BLaER1 (cell line): ENCODE measurements at regions not wholly inside any gene's neighbourhood (a gene's known extent, or its start where the extent isn't known, plus 50 kb on each side); places are given as distances from the start of the nearest gene placed in this dataset.

Experiments
- H3K27ac ChIP-seq: shearing (Covaris generic); formaldehyde crosslinking; 2 replicates; pipeline ENCODE4 v1.8.1; 2022
- H3K27me3 ChIP-seq: shearing (Covaris generic); formaldehyde crosslinking; 2 replicates; pipeline ENCODE4 v1.8.1; 2022
- H3K36me3 ChIP-seq: shearing (Covaris generic); formaldehyde crosslinking; 2 replicates; pipeline ENCODE4 v1.8.1; 2022
- H3K4me1 ChIP-seq: shearing (Covaris generic); formaldehyde crosslinking; 2 replicates; pipeline ENCODE4 v1.8.1; 2022
- H3K4me2 ChIP-seq: shearing (Covaris generic); formaldehyde crosslinking; 2 replicates; pipeline ENCODE4 v1.8.1; 2022
- H3K4me3 ChIP-seq: shearing (Covaris generic); formaldehyde crosslinking; 2 replicates; pipeline ENCODE4 v1.8.1; 2022
- H3K9ac ChIP-seq: shearing (Covaris generic); formaldehyde crosslinking; 2 replicates; pipeline ENCODE4 v1.8.1; 2022
- H3K9me3 ChIP-seq: shearing (Covaris generic); formaldehyde crosslinking; 2 replicates; pipeline ENCODE4 v1.8.1; 2022
- H4K20me1 ChIP-seq: shearing (Covaris generic); formaldehyde crosslinking; 2 replicates; pipeline ENCODE4 v1.8.1; 2022
- Cebpa-rat ChIP-seq: shearing (Covaris generic); IDR thresholded peaks from 2 replicates; pipeline ENCODE4 v1.8.1; 2022

- no peak overlapping the region for H3K4me3 ChIP-seq
- no peaks in the 10 kb centered on the region for H3K27me3 ChIP-seq
- no peak for TF ChIP-seq Cebpa-rat
- no peak overlapping the region for H3K9ac ChIP-seq
- H4K20me1 ChIP-seq: no peaks in the 10 kb centered on the region
- H3K4me1 ChIP-seq: peaks cover 55% of the 10 kb centered on the region
- peak overlapping the region; percentile 64 for H3K4me2 ChIP-seq
- no peaks in the 10 kb centered on the region for H3K36me3 ChIP-seq
- no peak overlapping the region for H3K27ac ChIP-seq
- no peaks in the 10 kb centered on the region for H3K9me3 ChIP-seq
Measured at GRCh38 chr18:10316778-10317177, 137.7 kb upstream of the APCDD1 start.

GRCh38 chr18:10317864-10318690, 136.4 kb upstream of the APCDD1 start:
- no peaks in the 10 kb centered on the region for H3K27me3 ChIP-seq
- no peak overlapping the region for H3K4me2 ChIP-seq
- no peak for TF ChIP-seq Cebpa-rat
- no peak overlapping the region for H3K4me3 ChIP-seq
- H3K9ac ChIP-seq: no peak overlapping the region
- no peaks in the 10 kb centered on the region for H3K9me3 ChIP-seq
- H4K20me1 ChIP-seq: no peaks in the 10 kb centered on the region
- H3K36me3 ChIP-seq: no peaks in the 10 kb centered on the region
- peaks cover 61% of the 10 kb centered on the region for H3K4me1 ChIP-seq
- no peak overlapping the region for H3K27ac ChIP-seq

- H3K4me1 ChIP-seq: peaks cover 66% of the 10 kb centered on the region
- H3K9me3 ChIP-seq: no peaks in the 10 kb centered on the region
- no peak for TF ChIP-seq Cebpa-rat
- no peaks in the 10 kb centered on the region for H3K27me3 ChIP-seq
- no peaks in the 10 kb centered on the region for H4K20me1 ChIP-seq
- H3K36me3 ChIP-seq: no peaks in the 10 kb centered on the region
- no peak overlapping the region for H3K4me3 ChIP-seq
- H3K27ac ChIP-seq: no peak overlapping the region
- H3K4me2 ChIP-seq: no peak overlapping the region
- no peak overlapping the region for H3K9ac ChIP-seq
Measured at GRCh38 chr18:10318691-10318970, 135.8 kb upstream of the APCDD1 start.

- H3K4me1 ChIP-seq: peaks cover 66% of the 10 kb centered on the region
- H3K36me3 ChIP-seq: no peaks in the 10 kb centered on the region
- no peaks in the 10 kb centered on the region for H4K20me1 ChIP-seq
- H3K9me3 ChIP-seq: no peaks in the 10 kb centered on the region
- no peak overlapping the region for H3K4me3 ChIP-seq
- no peaks in the 10 kb centered on the region for H3K27me3 ChIP-seq
- H3K9ac ChIP-seq: no peak overlapping the region
- H3K4me2 ChIP-seq: no peak overlapping the region
- no peak for TF ChIP-seq Cebpa-rat
- H3K27ac ChIP-seq: no peak overlapping the region
Measured at GRCh38 chr18:10319026-10319425, 135.4 kb upstream of the APCDD1 start.

GRCh38 chr18:10319914-10320600, 134.4 kb upstream of the APCDD1 start:
- no peaks in the 10 kb centered on the region for H3K9me3 ChIP-seq

GRCh38 chr18:10320791-10321190, 133.6 kb upstream of the APCDD1 start:
- Histone ChIP-seq H3K9me3 (no peaks in the 10 kb centered on the region), H3K27me3 (no peaks in the 10 kb centered on the region), H3K4me2 (peak overlapping the region; percentile 73), H3K4me3 (no peak overlapping the region), H3K36me3 (no peaks in the 10 kb centered on the region), H3K27ac (no peak overlapping the region), H3K9ac (no peak overlapping the region), H4K20me1 (no peaks in the 10 kb centered on the region), H3K4me1 (peaks cover 51% of the 10 kb centered on the region)
- no peak for TF ChIP-seq Cebpa-rat

More at GRCh38 chr18:10319914-10320600, 134.4 kb upstream of the APCDD1 start:
- peaks cover 58% of the 10 kb centered on the region for H3K4me1 ChIP-seq
- no peak for TF ChIP-seq Cebpa-rat
- no peaks in the 10 kb centered on the region for H4K20me1 ChIP-seq
- no peak overlapping the region for H3K27ac ChIP-seq
- no peak overlapping the region for H3K4me2 ChIP-seq
- H3K9ac ChIP-seq: no peak overlapping the region
- no peaks in the 10 kb centered on the region for H3K27me3 ChIP-seq
- H3K4me3 ChIP-seq: no peak overlapping the region
- H3K36me3 ChIP-seq: no peaks in the 10 kb centered on the region

GRCh38 chr18:10321576-10321975, 132.9 kb upstream of the APCDD1 start:
- 0 out of 2 replicates have a peak overlapping the region, but pooled peaks have one; percentile 3 for H3K9ac ChIP-seq
- H3K27ac ChIP-seq: no peak overlapping the region
- H3K36me3 ChIP-seq: no peaks in the 10 kb centered on the region
- H3K9me3 ChIP-seq: no peaks in the 10 kb centered on the region
- H3K27me3 ChIP-seq: no peaks in the 10 kb centered on the region
- peak overlapping the region; percentile 73 for H3K4me2 ChIP-seq
- TF ChIP-seq Cebpa-rat: no peak
- H4K20me1 ChIP-seq: no peaks in the 10 kb centered on the region
- no peak overlapping the region for H3K4me3 ChIP-seq
- peaks cover 43% of the 10 kb centered on the region for H3K4me1 ChIP-seq

GRCh38 chr18:10322004-10322403, 132.4 kb upstream of the APCDD1 start:
- Histone ChIP-seq H3K27ac (no peak overlapping the region), H3K9me3 (no peaks in the 10 kb centered on the region), H3K27me3 (no peaks in the 10 kb centered on the region), H3K36me3 (no peaks in the 10 kb centered on the region), H3K9ac (0 out of 2 replicates have a peak overlapping the region, but pooled peaks have one; percentile 3), H3K4me3 (no peak overlapping the region), H3K4me2 (peak overlapping the region; percentile 73), H4K20me1 (no peaks in the 10 kb centered on the region), H3K4me1 (peaks cover 39% of the 10 kb centered on the region)
- TF ChIP-seq Cebpa-rat: no peak

GRCh38 chr18:10322435-10322834, 132.0 kb upstream of the APCDD1 start:
- H3K4me1 ChIP-seq: peaks cover 35% of the 10 kb centered on the region
- no peak overlapping the region for H3K27ac ChIP-seq
- H3K4me3 ChIP-seq: no peak overlapping the region
- no peaks in the 10 kb centered on the region for H4K20me1 ChIP-seq
- no peaks in the 10 kb centered on the region for H3K36me3 ChIP-seq
- H3K9me3 ChIP-seq: no peaks in the 10 kb centered on the region
- H3K27me3 ChIP-seq: no peaks in the 10 kb centered on the region
- H3K4me2 ChIP-seq: peak overlapping the region; percentile 73
- no peak overlapping the region for H3K9ac ChIP-seq
- no peak for TF ChIP-seq Cebpa-rat

GRCh38 chr18:10329101-10329500, 125.3 kb upstream of the APCDD1 start:
- peak overlapping the region; percentile 21; the same call in 1 of the 2 replicates for H3K4me2 ChIP-seq
- H3K9me3 ChIP-seq: no peaks in the 10 kb centered on the region
- H3K27me3 ChIP-seq: no peaks in the 10 kb centered on the region
- H3K36me3 ChIP-seq: no peaks in the 10 kb centered on the region
- H3K27ac ChIP-seq: no peak overlapping the region
- H3K9ac ChIP-seq: no peak overlapping the region
- no peaks in the 10 kb centered on the region for H4K20me1 ChIP-seq
- H3K4me1 ChIP-seq: peaks cover 8% of the 10 kb centered on the region; the same call in 1 of the 2 replicates
- H3K4me3 ChIP-seq: no peak overlapping the region
- TF ChIP-seq Cebpa-rat: no peak
